Neural cell (in vitro differentiated cells): ENCODE measurements at regions not wholly inside any gene's neighbourhood (a gene's known extent, or its start where the extent isn't known, plus 50 kb on each side); places are given as distances from the start of the nearest gene placed in this dataset.

Experiments used
- H2AFZ ChIP-seq: fragments of 200-600, 300-800 bp; sonication (generic), shearing (Covaris generic); 2 replicates; pipeline ENCODE4 v1.6.0; 2014; ENCODE audit warnings: low read depth, mild to moderate bottlenecking, antibody characterized with exemption, low read length, moderate library complexity
- H3F3A ChIP-seq: fragments of 200-600 bp; shearing (Covaris generic); 2 replicates; pipeline ENCODE4 v1.6.1; 2016; ENCODE audit warnings: mild to moderate bottlenecking, moderate library complexity, mixed read lengths, antibody characterized with exemption, low read length; ENCODE audit not compliant: insufficient read depth, poor library complexity, severe bottlenecking
- H3K27ac ChIP-seq: fragments of 200-600, 300-800 bp; sonication (generic), shearing (Covaris generic); 2 replicates; pipeline ENCODE4 v1.5.1; 2014; ENCODE audit warnings: mild to moderate bottlenecking, low read length, moderate library complexity
- H3K27me3 ChIP-seq: fragments of 300-800, 200-600 bp; sonication (generic), shearing (Covaris generic); 2 replicates; pipeline ENCODE4 v1.6.0; 2014; ENCODE audit warnings: mild to moderate bottlenecking, low read depth, low read length, moderate library complexity; ENCODE audit not compliant: insufficient read depth
- H3K36me3 ChIP-seq: fragments of 300-800, 200-600 bp; sonication (generic), shearing (Covaris generic); 2 replicates; pipeline ENCODE4 v1.5.1; 2014; ENCODE audit warnings: mild to moderate bottlenecking, antibody characterized with exemption, low read length, moderate library complexity; ENCODE audit not compliant: insufficient read depth
- H3K4me2 ChIP-seq: fragments of 300-800, 200-600 bp; sonication (generic), shearing (Covaris generic); 2 replicates; pipeline ENCODE4 v1.6.0; 2014; ENCODE audit warnings: mild to moderate bottlenecking, low read length
- H3K4me3 ChIP-seq: fragments of 300-800, 200-600 bp; sonication (generic), shearing (Covaris generic); 2 replicates; pipeline ENCODE4 v1.5.1; 2014; ENCODE audit warnings: mild to moderate bottlenecking, low read length, moderate library complexity
- H3K79me2 ChIP-seq: fragments of 200-600 bp; shearing (Covaris generic); replicated peaks from 2 replicates; pipeline ENCODE4 v1.6.0; 2014; ENCODE audit warnings: mild to moderate bottlenecking, low read length, moderate library complexity; ENCODE audit not compliant: insufficient read depth
- H3K9ac ChIP-seq: fragments of 300-800, 200-600 bp; sonication (generic), shearing (Covaris generic); 2 replicates; pipeline ENCODE4 v1.6.1; 2016; ENCODE audit warnings: mild to moderate bottlenecking, low read length, mixed read lengths
- H3K9me2 ChIP-seq: fragments of 200-600 bp; shearing (Covaris generic); 2 replicates; pipeline ENCODE4 v1.6.1; 2016; ENCODE audit warnings: mild to moderate bottlenecking, low read length, mixed read lengths; ENCODE audit not compliant: insufficient read depth
- H3K9me3 ChIP-seq: fragments of 200-600, 300-800 bp; sonication (generic), shearing (Covaris generic); 2 replicates; pipeline ENCODE4 v1.6.1; 2016; ENCODE audit warnings: mild to moderate bottlenecking, mixed run types, low read length, moderate library complexity, mixed read lengths
- H4K20me1 ChIP-seq: fragments of 200-600 bp; shearing (Covaris generic); 2 replicates; pipeline ENCODE4 v1.6.1; 2016; ENCODE audit warnings: mild to moderate bottlenecking, mixed run types; ENCODE audit not compliant: insufficient read depth
- CTCF ChIP-seq: fragments of 450-650 bp; IDR thresholded peaks from 2 replicates; pipeline ENCODE4 v1.5.1; 2014; ENCODE audit warnings: antibody characterized with exemption, mild to moderate bottlenecking, moderate library complexity; ENCODE audit not compliant: poor library complexity, severe bottlenecking
- EP300 ChIP-seq: fragments of 450-650 bp; conservative IDR thresholded peaks from 2 replicates; pipeline ENCODE4 v1.6.1; 2014; ENCODE audit warnings: antibody characterized with exemption, mild to moderate bottlenecking, moderate library complexity; ENCODE audit not compliant: poor library complexity, severe bottlenecking
- EZH2 ChIP-seq: fragments of 200-600, 300-800 bp; shearing (Covaris generic), sonication (generic); IDR thresholded peaks from 2 replicates; pipeline ENCODE4 v1.6.1; 2014; ENCODE audit warnings: antibody characterized with exemption, low read length, borderline replicate concordance, mild to moderate bottlenecking; ENCODE audit not compliant: insufficient read depth, poor library complexity, severe bottlenecking
- MXI1 ChIP-seq: fragments of 450-650 bp; conservative IDR thresholded peaks from 2 replicates; pipeline ENCODE4 v1.6.1; 2014; ENCODE audit warnings: antibody characterized with exemption, mild to moderate bottlenecking; ENCODE audit not compliant: poor library complexity, severe bottlenecking
- POLR2AphosphoS5 ChIP-seq: IDR thresholded peaks from 2 replicates; pipeline ENCODE4 v1.6.1; 2012
- RAD21 ChIP-seq: fragments of 450-650 bp; conservative IDR thresholded peaks from 2 replicates; pipeline ENCODE4 v1.6.1; 2014; ENCODE audit warnings: antibody characterized with exemption, mild to moderate bottlenecking, moderate library complexity
- REST ChIP-seq: IDR thresholded peaks from 2 replicates; pipeline ENCODE4 v1.6.1; 2012; ENCODE audit warnings: borderline replicate concordance
- SMC3 ChIP-seq: fragments of 450-650 bp; conservative IDR thresholded peaks from 2 replicates; pipeline ENCODE4 v1.6.1; 2014; ENCODE audit warnings: antibody characterized with exemption, mild to moderate bottlenecking, moderate library complexity; ENCODE audit not compliant: poor library complexity
- TAF1 ChIP-seq: IDR thresholded peaks from 2 replicates; pipeline ENCODE4 v1.6.1; 2012; ENCODE audit warnings: low read depth

- Histone ChIP-seq H3K27ac (no peak overlapping the region), H3F3A (no peaks in the 10 kb centered on the region), H3K79me2 (no peaks in the 10 kb centered on the region), H4K20me1 (no peaks in the 10 kb centered on the region), H2AFZ (no peak overlapping the region), H3K4me2 (no peak overlapping the region), H3K9me3 (no peaks in the 10 kb centered on the region), H3K36me3 (no peaks in the 10 kb centered on the region), H3K9ac (no peak overlapping the region), H3K9me2 (no peaks in the 10 kb centered on the region), H3K4me3 (no peak overlapping the region), H3K27me3 (no peaks in the 10 kb centered on the region)
- TF ChIP-seq EZH2 (no peak), REST (no peak)
Observed at GRCh38 chr4:184324939-184325477, 107.3 kb upstream of the ENPP6 start.

- no peaks in the 10 kb centered on the region for H3K79me2 ChIP-seq
- no peak overlapping the region for H2AFZ ChIP-seq
- no peak overlapping the region for H3K9ac ChIP-seq
- no peak overlapping the region for H3K4me3 ChIP-seq
- H3K36me3 ChIP-seq, result no peaks in the 10 kb centered on the region
- H3K27ac ChIP-seq, result no peak overlapping the region
- H3K27me3 ChIP-seq, result no peaks in the 10 kb centered on the region
- TF ChIP-seq REST (no peak), EZH2 (no peak), SMC3 (no peak), RAD21 (no peak), POLR2AphosphoS5 (no peak), MXI1 (no peak), TAF1 (no peak), EP300 (no peak), CTCF (no peak)
- no peaks in the 10 kb centered on the region for H4K20me1 ChIP-seq
- H3K4me2 ChIP-seq, result no peak overlapping the region
- H3K9me3 ChIP-seq, result no peaks in the 10 kb centered on the region
- no peaks in the 10 kb centered on the region for H3K9me2 ChIP-seq
- H3F3A ChIP-seq, result no peaks in the 10 kb centered on the region
Observed at GRCh38 chr4:184322328-184323025, 104.8 kb upstream of the ENPP6 start.
